GM12878 (cell line): ENCODE measurements at regions not wholly inside any gene's neighbourhood (a gene's known extent, or its start where the extent isn't known, plus 50 kb on each side); places are given as distances from the start of the nearest gene placed in this dataset.

Experiments
- ATAC-seq: fragments of 200-7000 bp; cut with Tn5 transposase; 3 replicates; pipeline ENCODE4 v1.9.1; 2020; ENCODE audit warnings: mild to moderate bottlenecking, moderate library complexity
- BruUV-seq: library from RNA; stranded (reverse); fragments of 400-500 nt; replicated peaks from 2 replicates; lab custom pipeline; 2021; lab: Mats Ljungman, UMichigan
- CTCF ChIA-PET: fragments of 300-600 bp; sonication (Branson Sonifier 250); formaldehyde crosslinking; extraction: SDS; loops from one replicate; lab custom pipeline; 2021; ENCODE audit warnings: inconsistent platforms; lab: Yijun Ruan, JAX
- POLR2A ChIA-PET: fragments of 350-600 bp; formaldehyde crosslinking; extraction: SDS; loops from one replicate; lab custom pipeline; 2021; ENCODE audit warnings: inconsistent platforms; lab: Charles Lee
- RAD21 ChIA-PET: fragments of 300-600 bp; sonication (Branson Sonifier 250); formaldehyde crosslinking; loops from one replicate; lab custom pipeline; 2023; ENCODE audit warnings: antibody characterized with exemption; ENCODE audit not compliant: unreplicated experiment; lab: Charles Lee
- SMC1A ChIA-PET: fragments of 300-600 bp; sonication (Branson Sonifier 250); formaldehyde crosslinking; loops from one replicate; lab custom pipeline; 2023; ENCODE audit not compliant: unreplicated experiment, uncharacterized antibody; lab: Charles Lee
- DNase-seq: peaks from one replicate; pipeline ENCODE4 v3.0.0-alpha.2; 2011; ENCODE audit warnings: low read depth, low spot score
- FAIRE-seq: peaks from 3 replicates; lab custom pipeline; 2011; peaks lifted over from hg19 to GRCh38; lab: Jason Lieb, UNC
- H2AFZ ChIP-seq: 2 replicates; pipeline ENCODE4 v1.6.0; 2011; ENCODE audit warnings: low read depth, low read length, control low read depth; ENCODE audit not compliant: control insufficient read depth
- H3K27ac ChIP-seq: 2 replicates; pipeline ENCODE4 v1.5.1; 2011; ENCODE audit warnings: control low read depth; ENCODE audit not compliant: control insufficient read depth, insufficient read depth
- H3K27me3 ChIP-seq, 2 experiments: replicated peaks in 1 of 2; 2 replicates each; pipeline versions ENCODE4 v1.6.0 to v1.6.1; 2011; ENCODE audit warnings: low read length in 1 of 2; ENCODE audit not compliant: control insufficient read depth in 2 of 2, insufficient read depth in 2 of 2
- H3K36me3 ChIP-seq, 2 experiments: 2 replicates each; pipeline ENCODE4 v1.5.1; 2011; ENCODE audit warnings: low read length in 1 of 2; ENCODE audit not compliant: control insufficient read depth in 2 of 2, insufficient read depth in 2 of 2
- H3K4me1 ChIP-seq: 2 replicates; pipeline ENCODE4 v1.6.1; 2011; ENCODE audit warnings: mild to moderate bottlenecking, low read length, moderate library complexity, mixed read lengths; ENCODE audit not compliant: control insufficient read depth, insufficient read depth
- H3K4me2 ChIP-seq: 2 replicates; pipeline ENCODE4 v1.6.0; 2011; ENCODE audit warnings: control low read depth; ENCODE audit not compliant: control insufficient read depth, insufficient read depth
- H3K4me3 ChIP-seq: fragments of 200-600 bp; sonication (generic); 2 replicates; pipeline ENCODE4 v1.5.1; 2016
- H3K79me2 ChIP-seq: 2 replicates; pipeline ENCODE4 v1.6.0; 2011; ENCODE audit warnings: low read length; ENCODE audit not compliant: control insufficient read depth, insufficient read depth
- H3K9ac ChIP-seq: 2 replicates; pipeline ENCODE4 v1.8.0; 2011; ENCODE audit warnings: low read length, control low read depth, mixed read lengths; ENCODE audit not compliant: control insufficient read depth, insufficient read depth
- H3K9me3 ChIP-seq: replicated peaks from 3 replicates; pipeline ENCODE4 v1.5.1; 2011; ENCODE audit warnings: mild to moderate bottlenecking, low read length; ENCODE audit not compliant: control insufficient read depth, insufficient read depth
- H4K20me1 ChIP-seq: 2 replicates; pipeline ENCODE4 v1.6.0; 2011; ENCODE audit not compliant: control insufficient read depth, insufficient read depth
- BMI1 ChIP-seq: fragments of 450-650 bp; IDR thresholded peaks from 2 replicates; pipeline ENCODE4 v1.6.1; 2016; ENCODE audit warnings: mild to moderate bottlenecking, moderate library complexity, borderline replicate concordance
- CBX3 ChIP-seq: fragments of 200-600 bp; sonication (generic); IDR thresholded peaks from 2 replicates; pipeline ENCODE4 v1.6.1; 2016; ENCODE audit warnings: low read depth, borderline replicate concordance
- CBX5 ChIP-seq: sonication (generic); IDR thresholded peaks from 2 replicates; pipeline ENCODE4 v1.6.1; 2016; ENCODE audit warnings: low read depth, moderate library complexity, mild to moderate bottlenecking, inconsistent platforms
- ELK1 ChIP-seq: IDR thresholded peaks from 2 replicates; pipeline ENCODE4 v1.6.1; 2012; ENCODE audit warnings: low read depth, low read length, improper control_type of control experiment
- HDGF ChIP-seq: fragments of 450-650 bp; IDR thresholded peaks from 2 replicates; pipeline ENCODE4 v1.6.1; 2016; ENCODE audit warnings: antibody characterized with exemption
- MTA2 ChIP-seq: fragments of 450-650 bp; IDR thresholded peaks from 2 replicates; pipeline ENCODE4 v1.6.1; 2016; ENCODE audit warnings: low read depth, mild to moderate bottlenecking, moderate library complexity
- SRF ChIP-seq, 2 experiments: IDR thresholded peaks; 2 replicates each; pipeline ENCODE4 v1.6.1; 2011; ENCODE audit warnings: low read depth in 2 of 2, low read length in 2 of 2, mild to moderate bottlenecking in 1 of 2, moderate library complexity in 1 of 2
- SUPT20H ChIP-seq: IDR thresholded peaks from 2 replicates; pipeline ENCODE4 v1.6.1; 2011; ENCODE audit warnings: low read depth, mild to moderate bottlenecking, low read length, moderate library complexity, borderline replicate concordance; ENCODE audit not compliant: control insufficient read depth
- TBL1XR1 ChIP-seq: IDR thresholded peaks from 2 replicates; pipeline ENCODE4 v1.6.1; 2012; ENCODE audit warnings: low read depth, low read length, improper control_type of control experiment
- ZNF217 ChIP-seq: fragments of 450-650 bp; IDR thresholded peaks from 2 replicates; pipeline ENCODE4 v1.6.1; 2017; ENCODE audit warnings: antibody characterized with exemption, mild to moderate bottlenecking
- WGBS: methylation state at CpG from one replicate; pipeline ENCODE4 v1.1.6; 2016; ENCODE audit warnings: low lambda C conversion rate; ENCODE audit not compliant: insufficient replicate concordance, insufficient coverage; ENCODE audit errors: missing lambda C conversion rate; 5-methylcytosine and 5-hydroxymethylcytosine counted together
- in situ Hi-C: fragments of 300-500 bp; cut with MboI; formaldehyde crosslinking; loops from 9 replicates; pipeline ENCODE4 v1.14.3; 2018; ENCODE audit warnings: mixed read lengths
- intact Hi-C: fragments of 100-400 bp; cut with micrococcal nuclease; formaldehyde crosslinking; loops from one replicate; pipeline ENCODE4 v1.14.2; 2022; ENCODE audit not compliant: unreplicated experiment
- TF ChIP-seq, protein P1 (sequence below): IDR thresholded peaks from 2 replicates; pipeline ENCODE4 v1.6.1; 2011; ENCODE audit warnings: low read depth, low read length, improper control_type of control experiment, borderline replicate concordance
- TF ChIP-seq, protein P2 (sequence below): fragments of 450-650 bp; IDR thresholded peaks from 2 replicates; pipeline ENCODE4 v1.6.1; 2016; ENCODE audit warnings: mild to moderate bottlenecking, moderate library complexity, borderline replicate concordance

- H3K9ac ChIP-seq: no peak overlapping the region
- H2AFZ ChIP-seq: no peak overlapping the region
- FAIRE-seq: no peak
- ChIA-PET SMC1A (no interaction called here), RAD21 (no interaction called here)
- H3K36me3 ChIP-seq: no peaks in the 10 kb centered on the region
- H3K27me3 ChIP-seq: no peaks in the 10 kb centered on the region; a peak in 2 of 4 replicates
- H3K4me3 ChIP-seq: no peak overlapping the region
- no peaks in the 10 kb centered on the region for H3K79me2 ChIP-seq
- BruUV-seq: no TSS peak
- no peak overlapping the region for H3K27ac ChIP-seq
- intact Hi-C loops (no loop called here), in situ Hi-C loops (no loop called here)
- WGBS: 48% methylated on average over 4 of the region's 4 CpGs
- no peak for TF ChIP-seq CBX5
- TF ChIP-seq MTA2: no peak
- no peak for TF ChIP-seq TBL1XR1
- TF ChIP-seq HDGF: no peak
- TF ChIP-seq, all 136 proteins: peak for 0
- H4K20me1 ChIP-seq: no peaks in the 10 kb centered on the region
- POLR2A ChIA-PET: no interaction called here
- DNase-seq (no peak), ATAC-seq (no peak)
- CTCF ChIA-PET: interaction anchor here (0.5 kb wide), 1 partner anchor 90 kb away, joined by 3 read pairs; no protein-coding TSS in a partner anchor
- no peaks in the 10 kb centered on the region for H3K4me1 ChIP-seq
- H3K4me2 ChIP-seq: no peak overlapping the region
- H3K9me3 ChIP-seq: no peaks in the 10 kb centered on the region; the same call in 2 of the 3 replicates
These were observed 123.9 kb downstream of the URB2 start for GRCh38 chr1:229749992-229750391.

DNA sequence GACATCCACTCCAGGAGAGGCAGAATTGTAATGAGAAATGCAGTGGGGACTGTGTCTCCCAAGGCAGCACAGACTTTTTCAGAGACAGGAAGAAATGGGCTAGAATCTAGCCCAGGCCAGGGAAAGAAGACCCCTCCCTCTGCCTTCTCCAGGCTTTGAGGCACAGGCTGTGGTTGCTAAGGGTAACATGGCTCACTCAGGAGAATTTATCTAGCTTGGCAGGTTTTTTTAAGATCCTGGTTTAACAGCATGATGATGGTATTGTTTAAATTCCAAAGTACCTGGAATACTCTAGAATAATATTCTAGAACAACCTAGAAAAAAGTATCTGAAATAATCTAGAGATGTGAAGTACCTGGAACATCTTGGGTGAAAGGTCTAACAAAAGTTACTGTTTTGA is 125.6 kb downstream of the URB2 start:
- CTCF ChIA-PET: interaction anchor here (1.1 kb wide), 1 partner anchor 13 kb away, joined by 3 read pairs; no protein-coding TSS in a partner anchor
- Histone ChIP-seq H3K4me3 (no peak overlapping the region), H3K9ac (no peak overlapping the region), H3K4me1 (no peaks in the 10 kb centered on the region), H3K36me3 (no peaks in the 10 kb centered on the region), H2AFZ (no peak overlapping the region), H4K20me1 (no peaks in the 10 kb centered on the region), H3K27ac (no peak overlapping the region), H3K79me2 (no peaks in the 10 kb centered on the region), H3K27me3 (no peaks in the 10 kb centered on the region; a peak in 2 of 4 replicates), H3K4me2 (no peak overlapping the region), H3K9me3 (no peaks in the 10 kb centered on the region)
- no peak for DNase-seq
- RAD21 ChIA-PET: no interaction called here
- intact Hi-C loops: no loop called here
- POLR2A ChIA-PET: no interaction called here
- BruUV-seq: no TSS peak
- no peak for FAIRE-seq
- in situ Hi-C loops: no loop called here
- ATAC-seq: no peak
- SMC1A ChIA-PET: interaction anchor here (1.4 kb wide), 1 partner anchor 8 kb away, joined by 4 read pairs; no protein-coding TSS in a partner anchor
- TF ChIP-seq CBX3 (no peak), SRF (IDR thresholded peaks at IDR 0.05; ENCODE audit: low read depth in 2 of 2, low read length in 2 of 2) (no peak), BMI1 (no peak), SUPT20H (no peak), ZNF217 (no peak), ELK1 (no peak)
- TF ChIP-seq, protein P1, sequence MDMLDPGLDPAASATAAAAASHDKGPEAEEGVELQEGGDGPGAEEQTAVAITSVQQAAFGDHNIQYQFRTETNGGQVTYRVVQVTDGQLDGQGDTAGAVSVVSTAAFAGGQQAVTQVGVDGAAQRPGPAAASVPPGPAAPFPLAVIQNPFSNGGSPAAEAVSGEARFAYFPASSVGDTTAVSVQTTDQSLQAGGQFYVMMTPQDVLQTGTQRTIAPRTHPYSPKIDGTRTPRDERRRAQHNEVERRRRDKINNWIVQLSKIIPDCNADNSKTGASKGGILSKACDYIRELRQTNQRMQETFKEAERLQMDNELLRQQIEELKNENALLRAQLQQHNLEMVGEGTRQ: no peak
- TF ChIP-seq, protein P2, sequence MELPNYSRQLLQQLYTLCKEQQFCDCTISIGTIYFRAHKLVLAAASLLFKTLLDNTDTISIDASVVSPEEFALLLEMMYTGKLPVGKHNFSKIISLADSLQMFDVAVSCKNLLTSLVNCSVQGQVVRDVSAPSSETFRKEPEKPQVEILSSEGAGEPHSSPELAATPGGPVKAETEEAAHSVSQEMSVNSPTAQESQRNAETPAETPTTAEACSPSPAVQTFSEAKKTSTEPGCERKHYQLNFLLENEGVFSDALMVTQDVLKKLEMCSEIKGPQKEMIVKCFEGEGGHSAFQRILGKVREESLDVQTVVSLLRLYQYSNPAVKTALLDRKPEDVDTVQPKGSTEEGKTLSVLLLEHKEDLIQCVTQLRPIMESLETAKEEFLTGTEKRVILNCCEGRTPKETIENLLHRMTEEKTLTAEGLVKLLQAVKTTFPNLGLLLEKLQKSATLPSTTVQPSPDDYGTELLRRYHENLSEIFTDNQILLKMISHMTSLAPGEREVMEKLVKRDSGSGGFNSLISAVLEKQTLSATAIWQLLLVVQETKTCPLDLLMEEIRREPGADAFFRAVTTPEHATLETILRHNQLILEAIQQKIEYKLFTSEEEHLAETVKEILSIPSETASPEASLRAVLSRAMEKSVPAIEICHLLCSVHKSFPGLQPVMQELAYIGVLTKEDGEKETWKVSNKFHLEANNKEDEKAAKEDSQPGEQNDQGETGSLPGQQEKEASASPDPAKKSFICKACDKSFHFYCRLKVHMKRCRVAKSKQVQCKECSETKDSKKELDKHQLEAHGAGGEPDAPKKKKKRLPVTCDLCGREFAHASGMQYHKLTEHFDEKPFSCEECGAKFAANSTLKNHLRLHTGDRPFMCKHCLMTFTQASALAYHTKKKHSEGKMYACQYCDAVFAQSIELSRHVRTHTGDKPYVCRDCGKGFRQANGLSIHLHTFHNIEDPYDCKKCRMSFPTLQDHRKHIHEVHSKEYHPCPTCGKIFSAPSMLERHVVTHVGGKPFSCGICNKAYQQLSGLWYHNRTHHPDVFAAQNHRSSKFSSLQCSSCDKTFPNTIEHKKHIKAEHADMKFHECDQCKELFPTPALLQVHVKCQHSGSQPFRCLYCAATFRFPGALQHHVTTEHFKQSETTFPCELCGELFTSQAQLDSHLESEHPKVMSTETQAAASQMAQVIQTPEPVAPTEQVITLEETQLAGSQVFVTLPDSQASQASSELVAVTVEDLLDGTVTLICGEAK: no peak
